Limb (tissue), 2 donors: ENCODE measurements at regions not wholly inside any gene's neighbourhood (a gene's known extent, or its start where the extent isn't known, plus 50 kb on each side); places are given as distances from the start of the nearest gene placed in this dataset.

ENCODE experiments used
- DNase-seq, 2 donors: peaks; one replicate each; pipeline ENCODE4 v3.0.0-alpha.2; 2016; ENCODE audit errors: extremely low spot score in 2 of 2

DNA sequence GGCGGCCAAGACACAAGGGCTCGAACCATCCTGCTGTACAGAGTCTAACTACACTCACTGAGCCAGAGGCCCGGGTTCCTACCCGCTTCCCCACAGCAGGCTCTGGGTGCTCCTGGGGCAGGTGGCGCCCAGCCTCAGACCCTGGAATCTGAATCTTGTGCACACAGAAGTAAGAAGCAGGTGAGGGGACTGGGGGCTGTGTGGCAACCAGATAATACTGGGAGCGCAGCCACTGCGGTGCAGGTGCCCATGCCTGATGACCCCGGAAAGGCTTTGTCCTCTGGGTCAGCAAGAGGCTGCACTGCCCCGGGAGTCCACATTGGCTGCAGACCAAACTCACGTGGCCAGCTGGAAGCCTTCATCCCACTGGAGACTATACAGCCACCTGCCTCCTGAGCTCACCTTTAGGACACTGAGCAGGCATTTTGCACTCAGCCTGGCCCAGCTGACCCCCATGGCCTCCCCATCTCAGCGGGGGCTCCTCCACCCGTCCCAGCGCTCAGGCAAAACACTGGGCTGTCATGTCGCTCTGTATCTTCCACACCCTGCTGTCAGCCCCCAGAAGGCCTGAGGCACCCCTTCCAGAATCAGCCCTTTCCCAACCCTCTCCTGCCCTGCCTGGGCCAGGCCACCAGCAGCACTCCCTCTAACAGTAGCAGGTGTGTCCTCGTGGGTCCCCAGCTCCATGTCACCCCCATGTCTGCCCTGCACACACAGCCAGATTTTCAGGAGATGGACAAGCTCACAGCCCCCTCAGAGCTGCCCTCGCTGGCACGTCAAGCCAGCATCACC is 101.0 kb upstream of the IQSEC1 start:
- peak in 1 of 2 donors; percentile 17 for DNase-seq

DNA sequence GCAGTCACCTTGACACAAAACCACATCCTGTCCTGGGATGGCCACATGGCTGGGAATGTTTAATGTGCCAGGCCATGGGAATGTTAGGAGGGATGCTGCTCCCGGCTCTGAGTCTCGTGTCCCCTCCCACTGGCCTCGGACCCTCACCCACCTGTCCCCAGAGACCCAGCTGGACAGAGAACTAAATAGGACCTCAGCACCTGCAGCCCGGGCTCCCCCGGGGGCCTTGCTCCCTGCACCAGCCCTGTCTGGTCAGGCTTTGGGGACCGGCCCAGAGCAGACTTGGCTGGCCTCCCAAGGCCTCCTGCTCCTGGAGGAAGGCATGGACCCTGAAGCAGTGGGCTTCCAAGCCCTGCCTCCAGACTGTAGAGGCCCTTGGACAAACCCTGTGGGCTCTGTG is 100.0 kb upstream of the IQSEC1 start:
- peak in 1 of 2 donors; percentile 26 for DNase-seq

DNA sequence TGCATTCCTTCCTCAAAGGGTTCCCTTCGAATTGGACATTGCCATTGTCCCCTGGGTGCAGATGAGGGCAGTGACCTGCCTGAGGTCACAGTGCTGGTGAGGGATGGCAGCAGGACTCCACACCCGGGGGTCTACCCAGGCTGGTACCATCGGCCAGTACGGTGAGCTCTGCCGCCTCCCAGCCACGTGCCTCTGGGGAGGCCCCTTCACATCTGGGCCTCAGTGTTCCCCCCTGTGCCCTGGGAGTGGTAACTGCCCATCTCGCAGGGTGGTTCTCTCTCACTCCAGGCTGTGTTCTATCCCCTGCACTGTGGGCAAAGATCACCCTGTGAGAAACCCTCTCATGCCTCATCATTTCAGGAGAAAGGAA is 99.4 kb upstream of the IQSEC1 start:
- no peak for DNase-seq

DNA sequence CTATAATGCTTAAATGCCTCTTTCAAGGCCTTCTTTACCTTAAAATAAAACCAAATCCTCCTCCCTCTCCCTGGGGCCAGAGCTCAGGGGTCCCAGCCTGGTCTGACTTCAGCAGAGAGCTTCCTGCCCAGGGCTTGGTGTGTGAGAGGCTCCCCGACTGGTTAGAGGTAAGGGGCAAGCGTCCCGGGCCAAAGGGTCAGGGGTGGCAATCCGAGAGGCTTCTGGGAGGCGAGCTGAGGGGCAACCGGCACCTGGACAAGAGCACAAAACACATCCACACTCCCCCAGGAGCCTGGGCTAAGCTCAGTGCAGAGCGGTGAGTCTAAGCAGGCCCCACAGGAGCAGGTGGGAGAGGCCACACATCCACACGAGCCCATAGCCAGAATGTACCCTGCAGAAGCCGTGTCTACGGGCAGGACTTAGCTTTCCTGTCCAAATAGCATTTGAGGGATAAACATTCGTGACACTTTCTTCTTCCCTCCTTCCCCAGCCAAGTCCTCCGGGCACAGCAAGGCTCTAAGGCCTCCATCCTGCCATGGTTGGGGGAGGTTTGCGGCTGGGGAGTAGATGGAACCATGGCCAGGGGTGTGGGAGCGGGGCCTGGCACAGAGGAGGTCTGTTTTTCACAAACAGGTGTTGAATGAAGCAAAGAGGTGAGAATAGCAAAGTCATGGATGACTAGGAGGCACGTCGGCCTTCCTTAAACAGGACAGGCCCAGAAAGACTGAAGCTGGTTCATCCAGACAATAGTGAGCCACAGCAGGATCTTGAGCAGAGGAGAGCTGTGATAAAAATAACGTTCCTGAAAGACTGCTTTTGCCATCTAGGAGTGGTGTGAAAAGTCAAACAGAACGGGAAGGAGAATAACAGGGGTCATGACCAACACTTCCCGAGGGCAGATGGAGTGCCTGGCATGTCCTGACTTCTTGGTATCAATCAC is 98.7 kb upstream of the IQSEC1 start:
- no peak for DNase-seq

DNA sequence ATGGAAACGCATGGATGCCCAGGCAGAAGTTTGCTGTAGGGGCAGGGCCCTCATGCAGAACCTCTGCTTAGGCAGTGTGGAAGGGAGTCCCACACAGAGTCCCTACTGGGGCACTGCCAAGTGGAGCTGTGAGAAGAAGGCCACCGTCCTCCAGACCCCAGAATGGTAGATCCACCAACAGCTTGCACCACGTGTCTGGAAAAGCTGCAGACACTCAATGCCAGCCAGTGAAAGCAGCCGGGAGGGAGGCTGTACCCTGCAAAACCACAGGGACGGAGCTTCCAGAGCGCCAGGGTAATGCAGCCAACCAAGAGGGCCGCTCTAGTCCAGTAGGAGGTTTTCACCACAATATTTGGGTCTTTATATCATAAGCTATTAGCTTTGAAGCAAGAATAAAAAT is 97.1 kb upstream of the IQSEC1 start:
- no peak for DNase-seq

DNA sequence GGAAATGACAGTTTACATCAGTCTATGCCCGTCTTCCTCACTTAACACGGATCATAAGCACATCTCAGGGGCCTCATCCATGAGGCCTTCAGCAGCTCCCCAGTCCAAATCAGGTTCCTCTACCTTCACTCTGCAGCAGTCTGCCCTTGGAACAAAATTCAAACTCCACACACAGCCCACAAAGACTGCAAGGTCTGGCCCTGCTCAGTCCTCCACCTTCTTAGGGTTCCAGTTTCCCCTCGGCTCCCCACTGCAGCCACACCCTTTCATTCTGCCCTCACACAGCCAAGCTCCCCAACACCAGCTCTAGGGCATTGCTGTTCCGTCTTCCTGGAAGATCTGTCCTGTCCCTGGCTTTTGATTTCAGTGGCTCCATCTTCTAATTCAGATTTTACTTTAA is 95.2 kb upstream of the IQSEC1 start:
- no peak for DNase-seq

DNA sequence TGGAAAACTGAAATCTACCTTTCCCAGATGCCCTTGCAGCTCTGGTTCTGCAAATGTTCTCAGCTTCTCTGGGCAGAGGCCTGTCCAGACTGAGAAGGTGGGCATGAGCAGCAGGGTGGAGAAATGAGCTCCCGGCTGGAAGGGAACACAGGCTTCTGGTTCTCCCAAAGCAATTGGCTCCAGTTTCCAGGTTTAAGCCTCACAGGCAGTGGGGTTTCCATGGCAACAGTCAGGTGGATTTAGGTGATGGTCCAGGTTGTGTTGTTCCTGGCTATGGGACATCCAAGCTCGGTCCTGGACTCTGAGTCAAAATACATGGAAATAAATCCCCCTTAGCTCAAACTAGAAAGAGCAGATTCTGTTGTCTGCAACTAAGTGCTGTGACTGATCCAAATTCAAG is 94.6 kb upstream of the IQSEC1 start:
- no peak for DNase-seq

DNA sequence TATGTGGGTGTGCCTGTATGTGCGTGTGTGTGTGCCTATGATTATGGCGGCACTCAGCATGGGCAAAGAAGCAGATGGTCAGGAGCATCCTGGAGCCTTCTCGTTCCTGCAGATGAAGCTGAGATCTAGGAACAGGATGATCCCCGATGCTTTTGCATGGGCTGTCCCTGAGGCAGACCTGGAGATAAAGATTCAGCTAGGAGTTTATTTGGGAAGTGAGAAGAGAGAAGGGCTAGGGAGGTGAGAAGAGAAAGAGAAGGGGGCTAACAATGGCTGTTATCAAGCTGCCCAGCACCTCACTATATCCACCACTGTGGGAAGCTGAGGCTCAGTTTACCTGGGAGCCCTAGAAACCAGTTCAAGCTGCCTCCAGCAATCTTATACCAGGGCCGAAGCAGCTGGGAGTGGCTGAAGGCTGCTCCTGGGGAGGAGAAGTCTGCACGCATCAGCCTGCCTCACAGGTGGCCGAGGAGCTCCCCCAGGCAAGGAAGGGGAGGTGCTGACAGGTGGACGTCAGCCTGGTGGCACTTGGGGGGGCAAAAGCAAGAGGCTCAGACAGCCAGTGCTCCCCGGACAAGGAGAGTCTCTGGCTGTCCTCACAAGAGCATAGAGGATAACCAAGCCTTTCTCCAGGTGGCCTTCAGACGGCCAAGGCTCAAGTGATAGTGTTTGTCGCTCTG is 94.0 kb upstream of the IQSEC1 start:
- DNase-seq, result no peak

DNA sequence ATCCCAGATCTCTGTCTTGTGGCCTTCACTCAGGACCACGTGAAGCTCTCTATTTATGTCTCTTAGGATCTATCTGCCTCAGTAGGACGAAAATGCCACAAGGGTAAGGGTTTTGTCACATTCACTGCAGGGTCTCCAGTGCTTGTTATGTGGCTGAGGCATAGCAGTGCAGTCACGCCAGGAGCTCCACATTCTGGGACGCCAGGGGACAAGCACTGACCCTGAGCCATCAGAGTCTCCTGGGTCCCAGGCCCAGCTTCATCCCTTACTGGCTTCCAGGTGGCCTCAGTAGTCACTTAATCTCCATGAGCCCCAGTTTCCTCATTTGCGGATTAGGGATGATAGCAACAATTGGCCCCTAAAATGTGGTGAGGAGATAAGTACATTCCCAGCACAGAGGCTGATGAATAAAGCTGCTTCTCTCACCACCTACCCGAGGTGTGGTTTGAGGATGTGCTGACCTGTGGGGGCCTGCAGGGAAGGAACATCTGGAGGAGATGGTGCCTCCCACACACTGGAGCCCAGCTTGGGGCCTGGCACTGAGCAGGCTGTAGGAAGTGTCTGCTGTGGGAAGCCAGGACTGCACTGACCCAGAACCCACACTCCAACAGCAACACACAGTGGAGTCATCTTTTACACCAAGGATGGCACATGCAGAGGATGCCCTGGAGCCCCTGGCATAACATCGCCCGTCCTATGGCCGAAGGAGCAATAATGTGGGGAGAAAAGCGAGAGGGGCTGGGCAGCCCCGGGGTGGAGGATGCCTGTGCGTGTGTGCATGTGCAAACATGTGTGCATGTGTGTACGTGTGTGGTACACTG is 93.2 kb upstream of the IQSEC1 start:
- DNase-seq, result peak in 1 of 2 donors; percentile 22

DNA sequence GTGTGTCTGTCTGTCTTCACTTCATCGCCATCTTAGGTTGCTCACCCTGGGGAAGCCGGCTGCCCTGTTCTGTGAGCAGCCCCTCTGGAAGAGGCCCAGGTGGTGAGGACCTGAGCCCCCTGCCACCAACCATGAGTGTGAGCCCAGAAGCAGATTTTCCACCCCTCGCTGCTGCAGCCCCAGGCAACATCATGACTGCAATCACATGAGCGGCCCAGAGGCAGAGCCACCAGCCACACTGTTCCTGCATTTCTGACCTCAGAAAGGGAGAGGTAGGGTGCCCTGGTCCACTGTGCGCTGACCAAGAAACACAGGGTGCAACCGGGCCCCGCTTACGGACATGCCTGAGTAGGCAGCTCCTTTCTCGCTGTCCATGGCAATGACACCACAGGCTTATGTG is 92.3 kb upstream of the IQSEC1 start:
- DNase-seq, result peak in 1 of 2 donors; percentile 5

DNA sequence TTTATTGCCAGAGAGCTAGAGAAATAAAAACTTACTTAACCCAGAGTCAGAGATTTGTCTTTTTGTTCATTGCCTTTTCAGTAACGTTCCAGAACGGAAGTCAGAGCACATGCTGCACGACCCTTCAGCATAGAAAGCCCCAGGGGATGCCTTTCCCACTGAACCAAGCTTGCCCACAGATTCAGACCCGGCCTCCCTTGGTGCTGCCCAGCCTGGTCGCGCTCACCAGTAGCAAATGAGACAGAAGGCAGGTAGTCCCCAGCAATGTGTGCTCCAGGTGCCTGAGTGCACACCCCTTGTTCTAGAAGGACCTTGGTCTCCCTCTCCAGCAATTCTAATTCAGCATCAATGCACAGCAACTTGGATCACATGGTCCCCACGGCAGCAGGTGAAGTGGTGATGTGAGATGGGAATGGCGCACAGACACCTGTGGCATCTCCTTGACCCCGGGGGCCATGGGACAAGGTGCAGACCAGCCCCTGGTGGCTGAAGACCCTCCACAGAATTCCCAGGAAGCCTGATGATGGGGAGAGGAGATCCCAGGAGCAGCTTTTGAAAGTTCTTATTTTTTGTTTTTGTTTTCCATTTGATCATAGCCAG is 91.8 kb upstream of the IQSEC1 start:
- peak in 1 of 2 donors; percentile 12 for DNase-seq

DNA sequence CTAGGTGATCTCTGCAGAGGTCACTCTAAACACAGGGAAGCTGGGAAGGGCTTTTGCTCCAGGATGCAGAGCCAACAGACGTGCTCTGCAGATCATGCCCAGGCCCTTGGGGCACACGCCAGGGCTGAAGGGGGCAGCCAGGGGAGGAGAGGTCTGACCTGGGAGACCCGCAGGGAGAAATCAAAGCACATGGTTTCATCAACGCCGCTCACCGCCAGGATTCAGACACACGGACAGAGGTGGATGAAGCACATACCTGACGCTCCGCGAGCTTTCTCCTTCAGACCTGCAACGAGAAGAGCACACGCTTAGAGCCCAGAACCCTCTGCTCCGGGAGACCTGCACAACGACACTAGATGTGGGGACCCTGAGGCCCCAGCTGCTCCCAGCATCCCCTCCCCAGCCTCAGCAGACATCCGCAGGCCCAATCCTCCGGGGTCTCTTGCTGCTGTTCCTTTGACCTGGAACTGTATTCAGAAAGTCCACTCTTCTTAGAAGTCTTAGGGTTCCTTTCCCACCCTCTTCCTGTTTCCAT is 90.7 kb upstream of the IQSEC1 start:
- DNase-seq, result peak in 1 of 2 donors; percentile 7

DNA sequence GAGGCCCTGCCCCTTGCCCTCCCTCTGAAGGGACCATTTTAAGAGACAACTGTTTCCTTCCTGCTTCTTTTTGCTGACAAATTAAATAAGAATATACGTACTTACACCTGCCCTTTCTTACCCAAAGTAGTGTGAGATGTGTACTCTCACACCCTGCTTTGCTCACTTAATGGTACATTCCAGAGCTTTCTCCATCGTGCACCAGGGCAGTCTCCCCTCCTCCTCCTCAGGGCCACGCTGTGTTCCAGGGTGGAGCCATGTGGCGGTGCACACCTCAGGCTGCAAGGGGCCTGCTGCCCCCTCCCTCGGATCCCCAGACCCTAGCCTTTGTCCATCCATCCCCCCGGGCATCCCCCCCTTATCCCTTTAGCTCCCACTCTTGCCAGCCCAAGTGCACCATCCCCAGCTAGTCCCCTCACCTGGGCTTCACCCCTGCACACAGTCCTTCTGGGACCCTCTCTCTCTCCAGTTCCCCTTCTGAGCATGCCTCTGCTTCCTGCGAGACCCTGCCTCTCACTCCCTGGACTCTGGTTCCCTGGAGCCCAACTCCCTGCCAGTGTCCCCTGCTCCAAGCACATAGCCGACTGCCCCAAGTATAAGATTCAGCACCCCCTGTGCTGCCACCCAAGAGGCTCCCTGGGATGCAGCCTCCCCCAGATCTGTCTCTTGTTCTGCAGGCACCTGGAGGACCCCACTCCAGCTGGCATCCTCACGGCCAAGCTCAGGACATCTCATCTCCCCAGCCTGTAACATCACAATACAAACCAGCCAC is 89.5 kb upstream of the IQSEC1 start:
- DNase-seq, result peak in 1 of 2 donors; percentile 17

DNA sequence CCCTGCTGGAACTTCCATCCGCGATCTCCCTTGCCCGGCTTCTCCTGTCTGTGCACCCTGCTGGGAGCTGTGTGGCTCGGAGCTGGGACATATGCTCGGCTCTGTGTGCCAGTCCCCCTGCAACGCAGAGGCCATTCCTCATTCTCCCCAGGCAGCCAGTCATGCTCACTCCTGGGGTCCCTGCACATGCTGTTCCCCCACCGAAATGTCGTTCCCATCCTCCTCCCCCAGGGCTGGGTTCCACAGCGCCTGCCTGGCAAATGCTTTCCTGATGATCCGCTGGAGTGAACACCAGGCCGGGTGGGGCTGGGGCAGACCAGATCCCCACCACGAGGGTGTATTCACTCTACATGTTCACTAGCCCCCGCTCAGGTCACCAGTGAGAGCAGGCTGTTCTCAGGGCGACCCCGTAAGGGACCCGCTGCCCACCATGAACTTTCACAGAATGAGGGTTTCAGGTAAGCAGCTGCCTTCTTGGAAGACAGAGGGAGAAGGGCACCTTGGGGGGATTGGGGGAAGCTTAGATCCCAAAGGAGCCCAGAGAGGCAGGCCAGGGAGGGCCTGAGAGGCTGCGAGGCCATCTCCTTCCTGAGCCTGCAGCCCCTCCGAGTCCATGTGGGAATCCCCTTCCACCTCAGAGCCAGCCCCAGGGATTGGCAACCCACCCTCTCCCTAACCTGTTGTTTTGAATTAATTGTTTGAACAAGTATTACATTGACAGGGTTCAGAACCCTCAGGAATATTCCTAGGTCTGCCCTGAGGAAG is 88.7 kb upstream of the IQSEC1 start:
- peak in 1 of 2 donors; percentile 12 for DNase-seq

DNA sequence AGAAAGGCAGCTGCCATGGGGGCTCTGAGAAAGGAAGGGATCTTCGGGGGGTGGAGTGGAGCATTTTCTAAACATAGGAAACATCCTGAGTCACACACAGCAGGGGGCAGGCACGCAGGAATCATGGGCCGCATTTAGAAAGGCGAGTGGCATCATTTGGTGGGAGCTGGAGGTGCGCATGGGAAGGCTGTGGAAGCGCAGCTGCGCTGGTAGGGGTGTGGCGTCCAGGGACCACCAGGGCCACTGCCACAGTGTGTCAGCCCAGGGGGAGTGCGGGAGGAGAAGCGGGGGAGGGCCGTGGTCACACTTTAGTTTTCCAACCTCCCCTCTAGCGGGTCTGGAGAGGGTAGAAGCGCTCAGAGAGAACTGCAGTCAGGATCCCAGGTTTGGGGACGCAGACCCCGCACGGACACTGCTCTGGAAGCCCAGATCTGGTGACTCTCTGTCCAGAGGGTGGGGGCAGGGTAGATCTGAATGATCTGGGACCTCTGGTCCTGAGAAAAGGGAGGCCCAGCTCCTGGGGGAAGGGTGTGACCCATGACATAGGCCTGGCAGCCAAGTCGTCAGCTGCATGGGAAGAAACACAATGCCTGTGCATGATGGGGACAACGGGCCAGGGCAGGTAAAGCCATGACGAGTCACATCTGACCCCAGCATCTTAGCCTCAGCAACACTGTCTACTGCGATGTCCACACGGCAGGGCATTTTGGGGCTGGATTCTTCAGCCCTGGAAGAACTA is 88.0 kb upstream of the IQSEC1 start:
- DNase-seq, result no peak

DNA sequence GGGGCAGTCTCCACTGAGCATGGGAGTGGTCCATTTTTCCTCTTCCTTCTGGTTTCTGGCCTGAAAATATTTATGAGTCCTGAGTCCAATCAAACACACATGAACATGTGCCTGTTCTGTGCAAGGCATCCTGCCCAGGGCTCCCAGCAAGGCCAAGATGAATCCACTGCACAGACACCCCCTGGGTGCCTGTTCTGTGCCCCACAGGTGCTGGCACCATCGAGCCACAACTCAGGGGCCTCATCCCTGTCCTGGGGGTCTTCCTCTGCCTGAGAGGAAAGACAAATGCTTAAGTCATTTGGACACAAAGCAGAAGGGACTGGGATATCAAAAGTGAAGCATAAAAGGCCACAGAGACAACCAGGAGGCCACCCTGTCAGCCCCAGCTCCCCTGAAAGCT is 87.4 kb upstream of the IQSEC1 start:
- DNase-seq, result no peak

DNA sequence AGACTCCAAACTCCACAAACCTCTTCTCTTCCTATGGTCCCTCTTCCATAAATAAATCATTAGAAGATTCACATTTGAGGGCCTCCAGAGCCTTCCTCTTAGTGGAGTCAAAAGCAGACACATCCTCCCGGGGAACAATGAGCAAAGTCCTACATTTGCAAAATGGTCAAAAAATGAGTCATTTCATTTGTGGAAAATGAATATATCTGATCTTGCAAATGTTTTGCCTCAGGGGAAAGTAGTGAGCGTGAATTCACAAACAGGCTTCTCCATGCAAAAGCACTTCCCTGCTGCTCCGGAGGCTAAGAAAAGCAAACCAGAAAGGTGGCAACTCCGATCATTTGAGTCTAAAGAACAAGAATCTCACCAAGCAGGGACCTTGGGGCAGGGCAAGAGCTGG is 86.7 kb upstream of the IQSEC1 start:
- no peak for DNase-seq

DNA sequence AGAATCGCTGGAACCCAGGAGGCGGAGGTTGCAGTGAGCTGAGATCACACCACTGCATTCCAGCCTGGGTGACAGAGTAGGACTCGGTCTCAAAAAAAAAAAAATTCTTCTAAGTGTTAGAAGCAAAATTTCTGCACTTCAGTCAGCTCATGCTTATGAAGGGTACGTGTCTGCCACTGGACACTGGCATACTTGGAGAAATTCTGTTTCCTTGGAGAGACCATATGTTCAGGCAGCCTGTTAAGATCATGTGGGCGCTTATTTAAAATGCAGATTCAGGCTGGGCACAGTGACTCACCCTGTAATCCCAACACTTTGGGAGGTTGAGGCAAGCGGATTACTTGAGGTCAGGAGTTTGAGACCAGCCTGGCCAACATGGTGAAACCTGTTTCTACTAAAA is 85.6 kb upstream of the IQSEC1 start:
- DNase-seq, result no peak
